ENCODE measurements at regions not wholly inside any gene's neighbourhood (a gene's known extent, or its start where the extent isn't known, plus 50 kb on each side); places are given as distances from the start of the nearest gene placed in this dataset.

DNA sequence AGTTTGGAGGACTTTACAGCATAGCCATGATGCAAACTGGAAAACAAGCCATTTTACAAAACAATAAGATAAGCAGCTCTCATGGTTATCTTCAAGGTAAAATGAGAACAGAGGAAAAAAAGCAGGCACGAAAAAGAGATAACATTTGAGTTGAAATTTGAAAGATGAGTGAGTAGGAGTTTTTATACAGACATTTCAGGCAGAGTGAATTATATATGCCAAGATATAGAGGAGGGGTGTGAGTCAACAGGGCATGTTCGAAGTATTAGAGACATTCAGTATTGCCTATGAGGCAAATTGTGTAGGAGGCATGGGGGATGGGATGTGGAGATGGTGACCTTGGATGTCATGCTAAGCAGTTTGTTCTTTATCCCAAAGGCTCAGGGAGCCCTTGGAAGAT lies 240.5 kb upstream of the MAN1A1 start (continued):
- TF ChIP-seq, protein P1, sequence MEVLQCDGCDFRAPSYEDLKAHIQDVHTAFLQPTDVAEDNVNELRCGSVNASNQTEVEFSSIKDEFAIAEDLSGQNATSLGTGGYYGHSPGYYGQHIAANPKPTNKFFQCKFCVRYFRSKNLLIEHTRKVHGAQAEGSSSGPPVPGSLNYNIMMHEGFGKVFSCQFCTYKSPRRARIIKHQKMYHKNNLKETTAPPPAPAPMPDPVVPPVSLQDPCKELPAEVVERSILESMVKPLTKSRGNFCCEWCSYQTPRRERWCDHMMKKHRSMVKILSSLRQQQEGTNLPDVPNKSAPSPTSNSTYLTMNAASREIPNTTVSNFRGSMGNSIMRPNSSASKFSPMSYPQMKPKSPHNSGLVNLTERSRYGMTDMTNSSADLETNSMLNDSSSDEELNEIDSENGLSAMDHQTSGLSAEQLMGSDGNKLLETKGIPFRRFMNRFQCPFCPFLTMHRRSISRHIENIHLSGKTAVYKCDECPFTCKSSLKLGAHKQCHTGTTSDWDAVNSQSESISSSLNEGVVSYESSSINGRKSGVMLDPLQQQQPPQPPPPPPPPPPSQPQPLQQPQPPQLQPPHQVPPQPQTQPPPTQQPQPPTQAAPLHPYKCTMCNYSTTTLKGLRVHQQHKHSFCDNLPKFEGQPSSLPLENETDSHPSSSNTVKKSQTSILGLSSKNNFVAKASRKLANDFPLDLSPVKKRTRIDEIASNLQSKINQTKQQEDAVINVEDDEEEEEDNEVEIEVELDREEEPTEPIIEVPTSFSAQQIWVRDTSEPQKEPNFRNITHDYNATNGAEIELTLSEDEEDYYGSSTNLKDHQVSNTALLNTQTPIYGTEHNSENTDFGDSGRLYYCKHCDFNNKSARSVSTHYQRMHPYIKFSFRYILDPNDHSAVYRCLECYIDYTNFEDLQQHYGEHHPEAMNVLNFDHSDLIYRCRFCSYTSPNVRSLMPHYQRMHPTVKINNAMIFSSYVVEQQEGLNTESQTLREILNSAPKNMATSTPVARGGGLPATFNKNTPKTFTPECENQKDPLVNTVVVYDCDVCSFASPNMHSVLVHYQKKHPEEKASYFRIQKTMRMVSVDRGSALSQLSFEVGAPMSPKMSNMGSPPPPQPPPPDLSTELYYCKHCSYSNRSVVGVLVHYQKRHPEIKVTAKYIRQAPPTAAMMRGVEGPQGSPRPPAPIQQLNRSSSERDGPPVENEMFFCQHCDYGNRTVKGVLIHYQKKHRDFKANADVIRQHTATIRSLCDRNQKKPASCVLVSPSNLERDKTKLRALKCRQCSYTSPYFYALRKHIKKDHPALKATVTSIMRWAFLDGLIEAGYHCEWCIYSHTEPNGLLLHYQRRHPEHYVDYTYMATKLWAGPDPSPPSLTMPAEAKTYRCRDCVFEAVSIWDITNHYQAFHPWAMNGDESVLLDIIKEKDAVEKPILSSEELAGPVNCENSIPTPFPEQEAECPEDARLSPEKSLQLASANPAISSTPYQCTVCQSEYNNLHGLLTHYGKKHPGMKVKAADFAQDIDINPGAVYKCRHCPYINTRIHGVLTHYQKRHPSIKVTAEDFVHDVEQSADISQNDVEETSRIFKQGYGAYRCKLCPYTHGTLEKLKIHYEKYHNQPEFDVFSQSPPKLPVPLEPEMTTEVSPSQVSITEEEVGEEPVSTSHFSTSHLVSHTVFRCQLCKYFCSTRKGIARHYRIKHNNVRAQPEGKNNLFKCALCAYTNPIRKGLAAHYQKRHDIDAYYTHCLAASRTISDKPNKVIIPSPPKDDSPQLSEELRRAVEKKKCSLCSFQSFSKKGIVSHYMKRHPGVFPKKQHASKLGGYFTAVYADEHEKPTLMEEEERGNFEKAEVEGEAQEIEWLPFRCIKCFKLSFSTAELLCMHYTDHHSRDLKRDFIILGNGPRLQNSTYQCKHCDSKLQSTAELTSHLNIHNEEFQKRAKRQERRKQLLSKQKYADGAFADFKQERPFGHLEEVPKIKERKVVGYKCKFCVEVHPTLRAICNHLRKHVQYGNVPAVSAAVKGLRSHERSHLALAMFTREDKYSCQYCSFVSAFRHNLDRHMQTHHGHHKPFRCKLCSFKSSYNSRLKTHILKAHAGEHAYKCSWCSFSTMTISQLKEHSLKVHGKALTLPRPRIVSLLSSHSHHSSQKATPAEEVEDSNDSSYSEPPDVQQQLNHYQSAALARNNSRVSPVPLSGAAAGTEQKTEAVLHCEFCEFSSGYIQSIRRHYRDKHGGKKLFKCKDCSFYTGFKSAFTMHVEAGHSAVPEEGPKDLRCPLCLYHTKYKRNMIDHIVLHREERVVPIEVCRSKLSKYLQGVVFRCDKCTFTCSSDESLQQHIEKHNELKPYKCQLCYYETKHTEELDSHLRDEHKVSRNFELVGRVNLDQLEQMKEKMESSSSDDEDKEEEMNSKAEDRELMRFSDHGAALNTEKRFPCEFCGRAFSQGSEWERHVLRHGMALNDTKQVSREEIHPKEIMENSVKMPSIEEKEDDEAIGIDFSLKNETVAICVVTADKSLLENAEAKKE (CRISPR knock-in tag; IDR thresholded peaks at IDR 0.05), result no peak
- TF ChIP-seq, protein P2, sequence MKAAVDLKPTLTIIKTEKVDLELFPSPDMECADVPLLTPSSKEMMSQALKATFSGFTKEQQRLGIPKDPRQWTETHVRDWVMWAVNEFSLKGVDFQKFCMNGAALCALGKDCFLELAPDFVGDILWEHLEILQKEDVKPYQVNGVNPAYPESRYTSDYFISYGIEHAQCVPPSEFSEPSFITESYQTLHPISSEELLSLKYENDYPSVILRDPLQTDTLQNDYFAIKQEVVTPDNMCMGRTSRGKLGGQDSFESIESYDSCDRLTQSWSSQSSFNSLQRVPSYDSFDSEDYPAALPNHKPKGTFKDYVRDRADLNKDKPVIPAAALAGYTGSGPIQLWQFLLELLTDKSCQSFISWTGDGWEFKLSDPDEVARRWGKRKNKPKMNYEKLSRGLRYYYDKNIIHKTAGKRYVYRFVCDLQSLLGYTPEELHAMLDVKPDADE (IDR thresholded peaks at IDR 0.05), result no peak

DNA sequence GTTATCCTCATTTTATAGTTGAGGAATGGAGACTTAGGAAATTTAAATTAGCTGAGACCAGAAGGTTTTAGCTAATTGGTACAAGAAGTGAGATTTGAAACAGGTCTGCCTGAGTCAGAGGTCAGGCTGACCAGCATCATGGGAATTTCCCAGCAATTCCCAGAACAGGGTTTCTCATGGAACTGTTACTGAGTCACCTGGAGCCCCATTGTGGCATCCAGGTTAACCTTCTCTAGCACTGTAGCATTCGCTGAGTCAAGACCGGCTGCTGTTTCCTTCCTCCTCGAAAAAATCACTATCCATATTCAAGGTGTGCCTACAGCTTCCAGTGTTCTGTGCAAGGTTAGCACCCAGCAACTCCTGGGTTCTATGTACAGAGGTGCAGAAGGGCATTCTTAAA lies 238.0 kb upstream of the MAN1A1 start:
- Histone ChIP-seq H2AFZ (no peak overlapping the region), H3K4me1 (ENCODE audit: insufficient read depth) (peaks cover 4% of the 10 kb centered on the region; the same call in 1 of the 2 replicates), H3K27ac (ENCODE audit: low read depth) (no peak overlapping the region), H3K79me2 (replicated peaks; ENCODE audit: insufficient read depth) (no peaks in the 10 kb centered on the region), H3F3A (replicated peaks; ENCODE audit: low read depth) (no peaks in the 10 kb centered on the region), H3K36me3 (ENCODE audit: insufficient read depth) (no peaks in the 10 kb centered on the region), H3K9me2 (ENCODE audit: insufficient read depth) (no peaks in the 10 kb centered on the region), H3K27me3 (ENCODE audit: insufficient read depth) (no peaks in the 10 kb centered on the region), H4K20me1 (replicated peaks; ENCODE audit: insufficient read depth) (no peaks in the 10 kb centered on the region), H3K4me3 (no peak overlapping the region), H3K4me2 (no peak overlapping the region)
- Mint-ChIP-seq H3K9me3 (no peaks in the 10 kb centered on the region), H3K27me3 (ENCODE audit: insufficient read depth, low read depth, poor library complexity) (peaks cover 4% of the 10 kb centered on the region), H3K27ac (no peak overlapping the region), H3K4me3 (no peak overlapping the region), H3K36me3 (ENCODE audit: low read depth) (no peaks in the 10 kb centered on the region), H3K4me1 (peaks cover 13% of the 10 kb centered on the region)
- ATAC-seq (peak; percentile 55), DNase-seq (ENCODE audit: low spot score) (peak; percentile 17)
- TF ChIP-seq EZH2phosphoT487 (IDR thresholded peaks at IDR 0.05; ENCODE audit: unreplicated experiment) (no peak), STAT1 (IDR thresholded peaks at IDR 0.05; ENCODE audit: unreplicated experiment) (no peak), EZH2 (IDR thresholded peaks at IDR 0.05; ENCODE audit: low read depth, unreplicated experiment) (no peak)
- TF ChIP-seq, protein P2 (IDR thresholded peaks at IDR 0.05), result no peak
- TF ChIP-seq, protein P1 (CRISPR knock-in tag; IDR thresholded peaks at IDR 0.05), result no peak
